Loucy (cell line): ENCODE measurements at regions not wholly inside any gene's neighbourhood (a gene's known extent, or its start where the extent isn't known, plus 50 kb on each side); places are given as distances from the start of the nearest gene placed in this dataset.

ENCODE experiments used
- H2AFZ ChIP-seq: fragments of 200-600 bp; sonication (generic); 2 replicates; pipeline ENCODE4 v1.6.0; 2016; ENCODE audit warnings: antibody characterized with exemption, mild to moderate bottlenecking, low read length, moderate library complexity
- H3F3A ChIP-seq: fragments of 200-600 bp; 2 replicates; pipeline ENCODE4 v1.6.0; 2016; ENCODE audit warnings: antibody characterized with exemption, low read depth, mild to moderate bottlenecking
- H3K27me3 ChIP-seq: fragments of 200-600 bp; sonication (generic); 2 replicates; pipeline ENCODE4 v1.6.1; 2014; ENCODE audit warnings: low read length, mild to moderate bottlenecking; ENCODE audit not compliant: insufficient read depth, poor library complexity, severe bottlenecking
- H3K36me3 ChIP-seq: fragments of 200-600 bp; sonication (generic); 2 replicates; pipeline ENCODE4 v1.6.1; 2016; ENCODE audit warnings: low read length; ENCODE audit not compliant: insufficient read depth
- H3K4me1 ChIP-seq: fragments of 200-600 bp; sonication (generic); 2 replicates; pipeline ENCODE4 v1.5.1; 2014; ENCODE audit warnings: low read length, mild to moderate bottlenecking; ENCODE audit not compliant: insufficient read depth, poor library complexity, severe bottlenecking
- H3K4me2 ChIP-seq: fragments of 200-600 bp; sonication (generic); 2 replicates; pipeline ENCODE4 v1.6.0; 2014; ENCODE audit warnings: antibody characterized with exemption, low read length, low read depth, mild to moderate bottlenecking; ENCODE audit not compliant: poor library complexity, severe bottlenecking
- H3K4me3 ChIP-seq: fragments of 200-600 bp; sonication (generic); 2 replicates; pipeline ENCODE4 v1.5.1; 2014; ENCODE audit warnings: low read length, mild to moderate bottlenecking, mixed read lengths; ENCODE audit not compliant: poor library complexity, severe bottlenecking
- H3K79me2 ChIP-seq: fragments of 200-600 bp; sonication (generic); 2 replicates; pipeline ENCODE4 v1.6.1; 2014; ENCODE audit warnings: low read length; ENCODE audit not compliant: insufficient read depth
- H3K9ac ChIP-seq: fragments of 200-600 bp; sonication (generic); 2 replicates; pipeline ENCODE4 v1.6.0; 2014; ENCODE audit warnings: mild to moderate bottlenecking, low read depth, low read length, moderate library complexity; ENCODE audit not compliant: poor library complexity, severe bottlenecking
- H3K9me2 ChIP-seq: fragments of 200-600 bp; sonication (generic); replicated peaks from 2 replicates; pipeline ENCODE4 v1.6.1; 2016; ENCODE audit warnings: low read depth, low read length, mixed read lengths
- H3K9me3 ChIP-seq: fragments of 200-600 bp; sonication (generic); 2 replicates; pipeline ENCODE4 v1.6.1; 2014; ENCODE audit warnings: mild to moderate bottlenecking, antibody characterized with exemption, low read length, low read depth; ENCODE audit not compliant: insufficient read depth
- H4K20me1 ChIP-seq: fragments of 200-600 bp; sonication (generic); 2 replicates; pipeline ENCODE4 v1.6.0; 2014; ENCODE audit warnings: antibody characterized with exemption, low read length, mild to moderate bottlenecking; ENCODE audit not compliant: insufficient read depth, poor library complexity, severe bottlenecking
- CTCF ChIP-seq: fragments of 200-600 bp; sonication (generic); conservative IDR thresholded peaks from 2 replicates; pipeline ENCODE4 v1.5.1; 2014; ENCODE audit warnings: mild to moderate bottlenecking, antibody characterized with exemption, low read length
- EZH2phosphoT487 ChIP-seq: fragments of 200-600 bp; IDR thresholded peaks from 2 replicates; pipeline ENCODE4 v1.6.1; 2018; ENCODE audit warnings: antibody characterized with exemption, mild to moderate bottlenecking, moderate library complexity, borderline replicate concordance

- Histone ChIP-seq H3K4me2 (no peak overlapping the region), H3K9me2 (no peaks in the 10 kb centered on the region), H4K20me1 (no peaks in the 10 kb centered on the region), H3K79me2 (no peaks in the 10 kb centered on the region), H3K4me3 (no peak overlapping the region), H3F3A (no peaks in the 10 kb centered on the region), H3K9ac (no peak overlapping the region), H3K9me3 (no peaks in the 10 kb centered on the region), H3K4me1 (no peaks in the 10 kb centered on the region), H3K36me3 (no peaks in the 10 kb centered on the region), H2AFZ (no peak overlapping the region), H3K27me3 (no peaks in the 10 kb centered on the region)
- TF ChIP-seq CTCF, result no peak
- no peak for TF ChIP-seq EZH2phosphoT487
Measured at GRCh38 chr6:20328924-20329300, 72.8 kb upstream of the E2F3 start.

- H3K27me3 ChIP-seq, result no peaks in the 10 kb centered on the region
- no peaks in the 10 kb centered on the region for H3F3A ChIP-seq
- no peaks in the 10 kb centered on the region for H4K20me1 ChIP-seq
- no peaks in the 10 kb centered on the region for H3K36me3 ChIP-seq
- no peak for TF ChIP-seq CTCF
- no peak for TF ChIP-seq EZH2phosphoT487
- no peak overlapping the region for H3K9ac ChIP-seq
- H3K9me3 ChIP-seq, result no peaks in the 10 kb centered on the region
- H2AFZ ChIP-seq, result no peak overlapping the region
- H3K4me3 ChIP-seq, result no peak overlapping the region
- H3K79me2 ChIP-seq, result no peaks in the 10 kb centered on the region
- H3K9me2 ChIP-seq, result no peaks in the 10 kb centered on the region
- H3K4me2 ChIP-seq, result no peak overlapping the region
- no peaks in the 10 kb centered on the region for H3K4me1 ChIP-seq
Measured at GRCh38 chr6:20331042-20331441, 70.6 kb upstream of the E2F3 start.

- no peak overlapping the region for H3K4me3 ChIP-seq
- TF ChIP-seq CTCF, result no peak
- TF ChIP-seq EZH2phosphoT487, result no peak
- H3K9me2 ChIP-seq, result no peaks in the 10 kb centered on the region
- H3K36me3 ChIP-seq, result no peaks in the 10 kb centered on the region
- no peaks in the 10 kb centered on the region for H3K79me2 ChIP-seq
- H3K9me3 ChIP-seq, result no peaks in the 10 kb centered on the region
- H3K4me1 ChIP-seq, result no peaks in the 10 kb centered on the region
- no peaks in the 10 kb centered on the region for H3K27me3 ChIP-seq
- H3K4me2 ChIP-seq, result no peak overlapping the region
- no peaks in the 10 kb centered on the region for H3F3A ChIP-seq
- H2AFZ ChIP-seq, result no peak overlapping the region; the same call in 1 of the 2 replicates
- no peak overlapping the region for H3K9ac ChIP-seq
- H4K20me1 ChIP-seq, result no peaks in the 10 kb centered on the region
Measured at GRCh38 chr6:20331625-20332024, 70.1 kb upstream of the E2F3 start.
